ENCODE measurements at regions not wholly inside any gene's neighbourhood (a gene's known extent, or its start where the extent isn't known, plus 50 kb on each side); places are given as distances from the start of the nearest gene placed in this dataset.

- no peaks in the 10 kb centered on the region for H3K9me3 ChIP-seq
- intact Hi-C loops (cut with DNase I; ENCODE audit: low total_unique reads): no loop called here
- TF ChIP-seq CTCF (IDR thresholded peaks at IDR 0.05): no peak
- no peak overlapping the region for H3K27ac ChIP-seq
- H3K4me3 ChIP-seq: no peak overlapping the region
- no peaks in the 10 kb centered on the region for H3K27me3 ChIP-seq
- DNase-seq: no peak
- H3K4me1 ChIP-seq: no peaks in the 10 kb centered on the region
- no peaks in the 10 kb centered on the region for H3K36me3 ChIP-seq
These were observed 907.9 kb downstream of the VRK1 start for GRCh38 chr14:97705107-97705506.

GRCh38 chr14:97705976-97706375 is 908.8 kb downstream of the VRK1 start:
- intact Hi-C loops (cut with DNase I; ENCODE audit: low total_unique reads): no loop called here
- Histone ChIP-seq H3K27ac (no peak overlapping the region), H3K9me3 (no peaks in the 10 kb centered on the region), H3K4me1 (no peaks in the 10 kb centered on the region), H3K4me3 (no peak overlapping the region), H3K36me3 (no peaks in the 10 kb centered on the region), H3K27me3 (no peaks in the 10 kb centered on the region)
- no peak for TF ChIP-seq CTCF (IDR thresholded peaks at IDR 0.05)
- DNase-seq: no peak

- H3K36me3 ChIP-seq: no peaks in the 10 kb centered on the region
- H3K4me3 ChIP-seq: no peak overlapping the region
- DNase-seq: no peak
- H3K4me1 ChIP-seq: no peaks in the 10 kb centered on the region
- no peak for TF ChIP-seq CTCF (IDR thresholded peaks at IDR 0.05)
- no peaks in the 10 kb centered on the region for H3K9me3 ChIP-seq
- no peaks in the 10 kb centered on the region for H3K27me3 ChIP-seq
- no peak overlapping the region for H3K27ac ChIP-seq
- intact Hi-C loops (cut with DNase I; ENCODE audit: low total_unique reads): no loop called here
These were observed 909.6 kb downstream of the VRK1 start for GRCh38 chr14:97706819-97707218.

GRCh38 chr14:97707603-97708002 is 910.4 kb downstream of the VRK1 start:
- H3K27ac ChIP-seq: no peak overlapping the region
- intact Hi-C loops (cut with DNase I; ENCODE audit: low total_unique reads): no loop called here
- DNase-seq: no peak
- no peaks in the 10 kb centered on the region for H3K36me3 ChIP-seq
- H3K27me3 ChIP-seq: no peaks in the 10 kb centered on the region
- H3K4me3 ChIP-seq: no peak overlapping the region
- no peak for TF ChIP-seq CTCF (IDR thresholded peaks at IDR 0.05)
- no peaks in the 10 kb centered on the region for H3K9me3 ChIP-seq
- H3K4me1 ChIP-seq: no peaks in the 10 kb centered on the region

GRCh38 chr14:97709552-97709951 is 912.4 kb downstream of the VRK1 start:
- Histone ChIP-seq H3K27me3 (no peaks in the 10 kb centered on the region), H3K9me3 (no peaks in the 10 kb centered on the region), H3K36me3 (no peaks in the 10 kb centered on the region), H3K4me1 (no peaks in the 10 kb centered on the region), H3K27ac (no peak overlapping the region), H3K4me3 (no peak overlapping the region)
- no peak for TF ChIP-seq CTCF (IDR thresholded peaks at IDR 0.05)
- intact Hi-C loops (cut with DNase I; ENCODE audit: low total_unique reads): no loop called here
- DNase-seq: no peak

- H3K27ac ChIP-seq: no peak overlapping the region
These were observed 913.5 kb downstream of the VRK1 start for GRCh38 chr14:97710726-97711125.

More at GRCh38 chr14:97710726-97711125, 913.5 kb downstream of the VRK1 start:
- no peak for TF ChIP-seq CTCF (IDR thresholded peaks at IDR 0.05)
- no peak overlapping the region for H3K4me3 ChIP-seq
- H3K36me3 ChIP-seq: no peaks in the 10 kb centered on the region
- intact Hi-C loops (cut with DNase I; ENCODE audit: low total_unique reads): no loop called here
- H3K27me3 ChIP-seq: no peaks in the 10 kb centered on the region
- no peaks in the 10 kb centered on the region for H3K4me1 ChIP-seq
- no peaks in the 10 kb centered on the region for H3K9me3 ChIP-seq
- no peak for DNase-seq
